HCT116 (cell line): ENCODE measurements at regions not wholly inside any gene's neighbourhood (a gene's known extent, or its start where the extent isn't known, plus 50 kb on each side); places are given as distances from the start of the nearest gene placed in this dataset.

Experiments used
- ATAC-seq: fragments of 200-7000 bp; cut with Tn5 transposase; 2 replicates; pipeline ENCODE4 v1.9.1; 2020; ENCODE audit warnings: mild to moderate bottlenecking, moderate library complexity
- BruUV-seq: library from RNA; stranded (reverse); fragments of 400-500 nt; replicated peaks from 2 replicates; lab custom pipeline; 2021; lab: Mats Ljungman, UMichigan
- CTCF ChIA-PET: fragments of 300-600 bp; sonication (Branson Sonifier 250); formaldehyde crosslinking; loops from one replicate; lab custom pipeline; 2021; ENCODE audit warnings: antibody characterized with exemption; lab: Charles Lee
- POLR2A ChIA-PET: fragments of 300-600, 350-600 bp; sonication (Branson Sonifier 250); formaldehyde crosslinking; loops from one replicate; lab custom pipeline; 2021; ENCODE audit warnings: antibody characterized with exemption; lab: Charles Lee
- RAD21 ChIA-PET, 2 experiments: fragments of 300-600 bp; sonication (Branson Sonifier 250); formaldehyde crosslinking; loops; one replicate each; lab custom pipeline; 2023; ENCODE audit warnings: low total read pairs in 2 of 2; ENCODE audit not compliant: uncharacterized antibody in 2 of 2, unreplicated experiment in 2 of 2, low non-redundant PET in 1 of 2; lab: Charles Lee
- DNase-seq: peaks from one replicate; pipeline ENCODE4 v3.0.0-alpha.2; 2010; ENCODE audit warnings: low read depth, low spot score
- H2AFZ ChIP-seq: fragments of 200-600 bp; shearing (Covaris generic), sonication (generic); 2 replicates; pipeline ENCODE4 v1.6.1; 2017; ENCODE audit warnings: low read depth, mixed run types, mixed read lengths, antibody characterized with exemption, low read length; ENCODE audit not compliant: poor library complexity, severe bottlenecking
- H3K27ac ChIP-seq: 2 replicates; pipeline ENCODE4 v1.5.1; 2012; ENCODE audit warnings: low read depth, low read length
- H3K27me3 ChIP-seq: fragments of 200-600 bp; sonication (generic); 2 replicates; pipeline ENCODE4 v1.6.1; 2016; ENCODE audit warnings: mixed run types, low read length, mixed read lengths; ENCODE audit not compliant: insufficient read depth
- H3K36me3 ChIP-seq, 2 experiments: fragments of 200-500 bp in 1 of 2; fragments of 200-600 bp in 1 of 2; sonication (Bioruptor generic) in 1 of 2; sonication (generic) in 1 of 2; 2 replicates each; pipeline versions ENCODE4 v1.5.1 to v1.6.1; 2014 to 2016; ENCODE audit warnings: low read length in 2 of 2, inconsistent platforms in 1 of 2, mixed read lengths in 1 of 2, mixed run types in 1 of 2; ENCODE audit not compliant: insufficient read depth in 2 of 2, control insufficient read depth in 1 of 2
- H3K4me1 ChIP-seq, 2 experiments: fragments of 200-600 bp in 1 of 2; sonication (generic) in 1 of 2; 2 replicates each; pipeline versions ENCODE4 v1.5.1 to v1.6.1; 2012 to 2017; ENCODE audit warnings: low read length in 2 of 2, inconsistent platforms in 1 of 2, mild to moderate bottlenecking in 1 of 2, mixed read lengths in 1 of 2, mixed run types in 1 of 2, moderate library complexity in 1 of 2; ENCODE audit not compliant: insufficient read depth in 2 of 2, control insufficient read depth in 1 of 2
- H3K4me2 ChIP-seq: fragments of 200-600 bp; sonication (generic); 2 replicates; pipeline ENCODE4 v1.6.1; 2017; ENCODE audit warnings: mixed run types, low read length, mixed read lengths
- H3K4me3 ChIP-seq, 2 experiments: fragments of 200-600 bp in 1 of 2; sonication (generic) in 1 of 2; replicated peaks in 1 of 2; 2 replicates each; pipeline ENCODE4 v1.5.1; 2011 to 2016; ENCODE audit warnings: low read length in 2 of 2, control low read depth in 1 of 2, low read depth in 1 of 2, mild to moderate bottlenecking in 1 of 2, mixed read lengths in 1 of 2, mixed run types in 1 of 2
- H3K79me2 ChIP-seq: fragments of 200-600 bp; sonication (generic); 2 replicates; pipeline ENCODE4 v1.6.1; 2017; ENCODE audit warnings: mild to moderate bottlenecking, mixed run types, low read length, moderate library complexity, mixed read lengths; ENCODE audit not compliant: insufficient read depth
- H3K9ac ChIP-seq: fragments of 200-600 bp; sonication (generic); 2 replicates; pipeline ENCODE4 v1.6.1; 2016; ENCODE audit warnings: low read length, mixed read lengths
- H3K9me2 ChIP-seq: fragments of 200-600 bp; sonication (generic), shearing (Covaris generic); 2 replicates; pipeline ENCODE4 v1.6.1; 2017; ENCODE audit warnings: mixed run types, mild to moderate bottlenecking, moderate library complexity; ENCODE audit not compliant: insufficient read depth
- H3K9me3 ChIP-seq, 2 experiments: fragments of 200-500 bp in 1 of 2; fragments of 200-600 bp in 1 of 2; sonication (Bioruptor generic) in 1 of 2; sonication (generic) in 1 of 2; 2 replicates each; pipeline ENCODE4 v1.6.1; 2014 to 2017; ENCODE audit warnings: low read length in 2 of 2, mixed read lengths in 2 of 2, inconsistent platforms in 1 of 2, low read depth in 1 of 2, mild to moderate bottlenecking in 1 of 2, mixed run types in 1 of 2, moderate library complexity in 1 of 2; ENCODE audit not compliant: control insufficient read depth in 1 of 2, insufficient read depth in 1 of 2
- H4K20me1 ChIP-seq: fragments of 200-600 bp; sonication (generic), shearing (Covaris generic); 2 replicates; pipeline ENCODE4 v1.6.1; 2017; ENCODE audit warnings: mixed run types, mild to moderate bottlenecking, moderate library complexity; ENCODE audit not compliant: insufficient read depth
- CBX3 ChIP-seq: IDR thresholded peaks from 2 replicates; pipeline ENCODE4 v1.6.1; 2012; ENCODE audit warnings: low read depth
- CEBPB ChIP-seq: IDR thresholded peaks from 2 replicates; pipeline ENCODE4 v1.6.1; 2012; ENCODE audit warnings: low read depth
- EZH2phosphoT487 ChIP-seq: fragments of 200-600 bp; IDR thresholded peaks from 2 replicates; pipeline ENCODE4 v1.6.1; 2018; ENCODE audit warnings: antibody characterized with exemption, borderline replicate concordance
- FOSL1 ChIP-seq: IDR thresholded peaks from 2 replicates; pipeline ENCODE4 v1.6.1; 2012; ENCODE audit warnings: low read depth
- JUND ChIP-seq: IDR thresholded peaks from 2 replicates; pipeline ENCODE4 v1.6.1; 2012
- POLR2A ChIP-seq: IDR thresholded peaks from 2 replicates; pipeline ENCODE4 v1.7.0; 2011; ENCODE audit warnings: borderline replicate concordance; ENCODE audit not compliant: insufficient read depth, insufficient read length; ENCODE audit errors: extremely low read depth
- POLR2AphosphoS5 ChIP-seq: IDR thresholded peaks from 2 replicates; pipeline ENCODE4 v1.6.1; 2011; ENCODE audit warnings: mild to moderate bottlenecking, low read depth, low read length, moderate library complexity
- RAD21 ChIP-seq: IDR thresholded peaks from 2 replicates; pipeline ENCODE4 v1.6.1; 2012; ENCODE audit warnings: low read depth, mild to moderate bottlenecking
- YY1 ChIP-seq: IDR thresholded peaks from 2 replicates; pipeline ENCODE4 v1.6.1; 2011; ENCODE audit warnings: low read length, low read depth, moderate library complexity, mild to moderate bottlenecking; ENCODE audit not compliant: insufficient replicate concordance; ENCODE audit errors: extremely low read depth
- intact Hi-C: fragments of 100-400 bp; cut with micrococcal nuclease; formaldehyde crosslinking; loops from 2 replicates; pipeline ENCODE4 v1.10.0; 2022
- TF ChIP-seq, protein P1 (sequence below): IDR thresholded peaks from 2 replicates; pipeline ENCODE4 v1.6.1; 2012; ENCODE audit warnings: low read depth

DNA sequence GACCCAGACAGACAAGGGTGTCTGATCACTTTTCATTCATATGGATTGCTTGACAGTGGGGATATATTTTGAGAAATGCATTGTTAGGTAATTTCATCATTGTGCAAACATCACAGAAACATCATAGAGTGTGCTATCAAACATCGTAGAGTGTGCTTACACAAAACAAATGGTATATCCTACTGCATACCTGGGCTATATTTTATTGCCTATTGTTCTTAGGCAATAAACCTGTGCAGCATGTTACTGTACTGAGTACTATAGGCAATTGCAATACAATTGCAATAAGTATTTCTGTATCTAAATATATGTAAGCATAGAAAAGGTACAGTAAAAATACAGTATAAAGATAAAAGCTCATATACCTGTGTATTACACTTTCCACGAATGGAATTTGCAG is 319.1 kb downstream of the KIF20B start:
- H3K79me2 ChIP-seq: no peaks in the 10 kb centered on the region
- H3K9ac ChIP-seq: no peak overlapping the region
- RAD21 ChIA-PET: no interaction called here
- H3K36me3 ChIP-seq: no peaks in the 10 kb centered on the region
- POLR2A ChIA-PET: no interaction called here
- no peaks in the 10 kb centered on the region for H3K4me1 ChIP-seq
- ATAC-seq (no peak), DNase-seq (no peak)
- no peak overlapping the region for H3K27ac ChIP-seq
- no peak overlapping the region for H3K4me2 ChIP-seq
- TF ChIP-seq JUND: no peak
- H3K9me2 ChIP-seq: no peaks in the 10 kb centered on the region
- CTCF ChIA-PET: no interaction called here
- H2AFZ ChIP-seq: no peak overlapping the region
- intact Hi-C loops: no loop called here
- no peak overlapping the region for H3K4me3 ChIP-seq
- BruUV-seq: no TSS peak
- no peaks in the 10 kb centered on the region for H3K9me3 ChIP-seq
- no peaks in the 10 kb centered on the region for H3K27me3 ChIP-seq
- no peaks in the 10 kb centered on the region for H4K20me1 ChIP-seq

DNA sequence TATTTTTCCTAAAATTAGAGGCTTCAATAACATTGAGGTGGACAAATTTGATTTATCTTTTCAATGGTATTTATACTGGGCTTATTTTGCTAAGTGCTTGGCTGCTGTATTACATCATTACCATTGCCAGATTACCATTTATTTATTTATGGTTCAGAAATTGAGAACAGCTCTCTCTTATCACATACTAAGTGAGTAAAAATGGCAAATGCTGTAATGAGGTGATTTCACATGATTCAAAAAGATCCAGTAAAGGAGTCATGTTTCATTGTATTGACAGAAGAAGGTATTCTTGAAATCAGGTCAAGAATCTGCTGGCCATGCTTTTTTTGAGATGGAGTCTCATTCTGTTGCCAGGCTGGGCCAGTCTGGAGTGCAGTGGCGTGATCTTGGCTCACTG is 322.6 kb downstream of the KIF20B start:
- intact Hi-C loops: loop anchor here (2.0 kb wide), 1 partner anchor 35 kb away; no protein-coding TSS in a partner anchor
- no TSS peak for BruUV-seq

More for the DNA sequence above, 322.6 kb downstream of the KIF20B start:
- Histone ChIP-seq H3K9me3 (no peaks in the 10 kb centered on the region), H2AFZ (no peak overlapping the region), H3K4me2 (no peak overlapping the region), H3K79me2 (no peaks in the 10 kb centered on the region), H3K27me3 (no peaks in the 10 kb centered on the region), H3K9ac (no peak overlapping the region), H3K9me2 (no peaks in the 10 kb centered on the region), H3K27ac (no peak overlapping the region), H4K20me1 (no peaks in the 10 kb centered on the region), H3K4me1 (no peaks in the 10 kb centered on the region), H3K4me3 (no peak overlapping the region), H3K36me3 (no peaks in the 10 kb centered on the region)
- ChIA-PET RAD21 (no interaction called here), POLR2A (no interaction called here), CTCF (no interaction called here)
- DNase-seq (no peak), ATAC-seq (no peak)
- no peak for TF ChIP-seq CBX3
- TF ChIP-seq RAD21: no peak
- no peak for TF ChIP-seq POLR2AphosphoS5
- TF ChIP-seq EZH2phosphoT487: no peak
- no peak for TF ChIP-seq CEBPB
- TF ChIP-seq YY1: no peak
- no peak for TF ChIP-seq FOSL1
- TF ChIP-seq, protein P1, sequence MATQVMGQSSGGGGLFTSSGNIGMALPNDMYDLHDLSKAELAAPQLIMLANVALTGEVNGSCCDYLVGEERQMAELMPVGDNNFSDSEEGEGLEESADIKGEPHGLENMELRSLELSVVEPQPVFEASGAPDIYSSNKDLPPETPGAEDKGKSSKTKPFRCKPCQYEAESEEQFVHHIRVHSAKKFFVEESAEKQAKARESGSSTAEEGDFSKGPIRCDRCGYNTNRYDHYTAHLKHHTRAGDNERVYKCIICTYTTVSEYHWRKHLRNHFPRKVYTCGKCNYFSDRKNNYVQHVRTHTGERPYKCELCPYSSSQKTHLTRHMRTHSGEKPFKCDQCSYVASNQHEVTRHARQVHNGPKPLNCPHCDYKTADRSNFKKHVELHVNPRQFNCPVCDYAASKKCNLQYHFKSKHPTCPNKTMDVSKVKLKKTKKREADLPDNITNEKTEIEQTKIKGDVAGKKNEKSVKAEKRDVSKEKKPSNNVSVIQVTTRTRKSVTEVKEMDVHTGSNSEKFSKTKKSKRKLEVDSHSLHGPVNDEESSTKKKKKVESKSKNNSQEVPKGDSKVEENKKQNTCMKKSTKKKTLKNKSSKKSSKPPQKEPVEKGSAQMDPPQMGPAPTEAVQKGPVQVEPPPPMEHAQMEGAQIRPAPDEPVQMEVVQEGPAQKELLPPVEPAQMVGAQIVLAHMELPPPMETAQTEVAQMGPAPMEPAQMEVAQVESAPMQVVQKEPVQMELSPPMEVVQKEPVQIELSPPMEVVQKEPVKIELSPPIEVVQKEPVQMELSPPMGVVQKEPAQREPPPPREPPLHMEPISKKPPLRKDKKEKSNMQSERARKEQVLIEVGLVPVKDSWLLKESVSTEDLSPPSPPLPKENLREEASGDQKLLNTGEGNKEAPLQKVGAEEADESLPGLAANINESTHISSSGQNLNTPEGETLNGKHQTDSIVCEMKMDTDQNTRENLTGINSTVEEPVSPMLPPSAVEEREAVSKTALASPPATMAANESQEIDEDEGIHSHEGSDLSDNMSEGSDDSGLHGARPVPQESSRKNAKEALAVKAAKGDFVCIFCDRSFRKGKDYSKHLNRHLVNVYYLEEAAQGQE: no peak
- no peak for TF ChIP-seq POLR2A
